Activated CD8-positive, alpha-beta memory T cell treated with anti-CD3 and anti-CD28 coated beads, Interleukin-2, amount 50 U/mL, for 1 hour (primary cell): ENCODE measurements at regions not wholly inside any gene's neighbourhood (a gene's known extent, or its start where the extent isn't known, plus 50 kb on each side); places are given as distances from the start of the nearest gene placed in this dataset.

Source experiments
- DNase-seq: peaks from one replicate; pipeline ENCODE4 v3.0.0-alpha.2; 2020; ENCODE audit errors: extremely low read depth

DNA sequence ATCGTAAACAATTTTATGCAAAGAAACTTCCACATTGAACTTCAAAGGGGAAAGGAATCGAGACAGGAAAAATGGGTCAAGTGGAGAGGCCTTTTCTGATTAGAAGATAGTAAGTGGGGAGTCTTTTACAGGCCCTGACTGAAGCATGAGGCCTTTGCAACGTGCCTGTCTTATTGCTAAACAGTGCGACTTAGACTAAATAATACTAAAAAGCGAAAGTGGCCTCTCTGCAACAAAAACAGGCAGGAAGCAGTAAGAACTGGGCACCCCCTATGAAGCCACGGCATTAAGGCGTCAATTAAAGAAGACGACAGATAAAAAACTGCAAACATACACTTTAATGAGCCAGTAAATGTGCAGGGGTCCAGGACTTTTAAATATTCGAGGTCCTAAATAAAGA lies 283.4 kb upstream of the GRIP1 start:
- no peak for DNase-seq

DNA sequence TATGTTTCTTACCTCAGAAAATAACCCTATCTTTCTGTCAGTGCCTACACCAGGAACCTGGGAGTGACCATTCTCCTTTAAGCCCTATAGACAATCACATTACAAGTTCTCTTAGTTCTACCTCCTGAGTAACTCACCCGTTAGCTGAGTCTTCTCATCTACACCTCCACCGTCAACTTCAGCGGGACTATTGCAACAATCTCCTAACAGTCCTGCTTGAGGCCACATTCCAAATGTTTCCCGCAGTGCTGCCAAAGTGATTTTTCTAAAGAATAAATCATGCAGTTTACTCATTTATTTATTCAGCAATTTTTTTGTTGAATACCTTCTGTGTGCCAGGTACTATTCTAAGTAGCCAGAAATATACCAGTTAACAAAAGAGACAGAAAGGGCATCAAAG lies 285.0 kb upstream of the GRIP1 start:
- no peak for DNase-seq

DNA sequence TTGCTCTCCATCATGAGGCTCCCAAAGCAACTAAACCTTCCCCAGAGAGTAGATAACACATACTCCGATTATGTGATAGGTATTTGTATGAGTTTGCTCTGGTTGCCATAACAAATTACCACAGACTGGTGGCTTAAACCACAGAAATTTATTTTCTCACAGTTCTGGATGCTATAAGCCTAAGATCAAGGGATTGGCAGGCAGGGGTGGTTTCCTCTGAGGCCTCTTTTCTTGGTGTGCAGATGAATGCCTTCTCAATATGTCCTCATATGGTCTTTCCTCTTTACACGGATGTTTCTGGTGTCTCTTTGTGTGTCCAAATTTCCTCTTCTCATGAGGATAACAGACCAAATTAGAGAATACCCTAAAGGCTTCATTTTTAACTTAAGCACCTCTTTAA lies 285.8 kb upstream of the GRIP1 start:
- DNase-seq = peak; percentile 43

DNA sequence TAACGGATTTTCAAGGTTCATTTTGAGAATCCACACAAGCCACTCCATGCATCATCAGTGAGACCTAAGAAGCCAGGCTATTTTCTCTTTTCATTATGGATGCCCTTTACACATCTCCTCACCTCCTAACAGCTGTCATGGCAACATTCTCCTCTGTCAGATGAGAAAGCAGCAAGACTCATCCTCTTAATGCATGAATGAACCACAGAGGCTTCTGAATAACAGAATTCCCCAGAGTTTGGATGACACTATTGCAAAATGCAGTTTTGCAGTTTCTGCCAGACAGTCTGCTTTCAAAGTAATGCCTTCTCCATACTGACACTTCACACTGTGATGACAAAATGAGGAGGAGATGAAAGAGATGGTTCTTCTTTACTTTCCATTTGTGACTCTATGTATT lies 286.7 kb upstream of the GRIP1 start:
- DNase-seq = no peak

- DNase-seq = no peak
Measured at GRCh38 chr12:66971816-66972215, 292.9 kb upstream of the GRIP1 start.

DNA sequence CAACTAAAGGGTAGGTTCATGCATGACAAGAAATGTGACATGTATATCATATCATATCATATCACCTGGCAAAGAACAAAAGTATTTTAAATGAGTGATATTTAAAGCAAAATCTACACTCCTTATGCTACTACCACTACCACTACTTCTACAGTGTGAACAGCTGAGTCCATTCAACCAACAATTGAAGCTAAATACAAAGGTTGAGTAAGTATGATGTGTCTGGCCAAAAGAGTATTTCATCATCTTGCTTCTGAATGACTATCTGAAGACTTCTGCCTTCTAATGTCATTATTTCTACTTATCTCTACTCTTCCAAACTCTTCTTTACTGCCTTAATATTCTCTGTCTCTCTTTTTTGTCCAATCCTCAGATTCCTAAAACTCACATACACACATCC lies 292.6 kb upstream of the CAND1 start:
- DNase-seq = no peak

GRCh38 chr12:66978802-66979201 lies 290.4 kb upstream of the CAND1 start:
- DNase-seq = no peak

DNA sequence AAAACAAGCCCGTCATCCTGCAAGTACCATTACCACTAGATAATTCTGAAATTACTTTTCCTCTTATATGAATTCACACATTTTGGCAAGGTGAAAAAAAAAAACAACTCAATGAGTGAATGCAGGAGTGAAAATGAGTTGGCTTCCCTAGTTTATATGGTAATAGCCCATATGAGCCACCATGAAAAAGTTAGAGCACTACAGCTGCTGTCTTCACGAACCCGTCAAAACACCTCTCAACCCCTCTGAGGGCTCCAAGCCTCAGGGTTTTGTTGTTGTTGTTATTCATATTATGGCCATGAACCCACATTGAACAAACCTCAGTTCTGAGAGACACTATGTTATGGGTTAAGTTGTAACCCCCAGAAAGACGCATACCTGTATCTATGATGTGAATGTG lies 289.9 kb upstream of the CAND1 start:
- DNase-seq = no peak

DNA sequence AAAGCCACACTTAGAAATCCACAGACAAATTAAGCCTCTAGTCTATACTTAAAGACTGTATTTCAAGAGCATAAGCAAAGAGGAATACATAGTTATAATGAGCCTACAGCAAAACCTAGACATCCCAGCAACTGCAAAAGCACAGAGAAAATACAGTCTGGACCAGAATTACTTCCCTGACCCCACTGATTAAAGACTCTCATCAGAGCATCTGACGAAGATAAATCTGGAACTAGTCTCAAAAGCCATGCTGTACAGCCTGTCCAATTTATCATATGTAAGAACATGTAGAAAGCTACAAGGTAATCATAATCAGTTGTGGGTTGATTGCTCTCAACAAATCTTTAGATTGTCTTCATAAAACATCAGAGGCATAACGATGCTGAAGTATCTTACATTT lies 285.1 kb upstream of the CAND1 start:
- no peak for DNase-seq

DNA sequence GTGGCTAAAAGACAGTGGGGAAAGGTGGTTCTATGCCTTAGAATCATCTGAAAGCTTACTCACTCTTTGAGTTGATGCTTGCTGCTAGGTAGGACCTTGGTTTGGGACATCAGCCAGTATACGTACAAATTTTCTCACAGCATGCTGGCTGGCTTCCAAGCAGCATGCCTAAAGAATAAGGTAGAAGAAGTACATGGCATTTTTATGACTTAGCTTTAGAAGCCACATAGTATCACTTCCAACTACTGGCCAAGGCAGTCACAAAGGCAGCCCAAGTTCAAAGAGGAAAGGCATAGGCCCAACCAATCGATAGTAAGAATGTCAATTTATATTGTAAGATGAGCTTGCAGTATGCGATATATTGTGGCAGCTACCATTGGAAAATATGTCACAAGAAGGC lies 284.2 kb upstream of the CAND1 start:
- no peak for DNase-seq

- DNase-seq = no peak
Measured at GRCh38 chr12:66999141-66999540, 270.0 kb upstream of the CAND1 start.

DNA sequence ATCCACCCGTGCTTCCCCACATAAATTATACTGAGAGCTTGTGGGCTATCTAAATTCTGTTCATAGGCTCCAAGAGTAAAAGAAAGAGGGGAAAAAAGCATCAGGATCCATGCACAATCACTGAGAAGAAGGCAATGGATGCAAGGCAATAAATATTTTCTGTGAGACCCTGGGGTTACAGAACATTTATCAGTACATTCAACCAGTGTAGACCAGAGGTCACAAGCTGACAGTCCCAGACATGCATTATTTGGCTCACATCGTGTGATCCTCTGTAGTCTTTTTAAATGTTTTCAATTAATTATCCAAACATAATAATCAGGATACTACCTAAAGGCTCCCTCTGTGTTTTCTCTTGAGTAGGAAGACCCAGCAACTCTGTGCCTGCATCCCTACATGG lies 267.9 kb upstream of the CAND1 start:
- DNase-seq = no peak

DNA sequence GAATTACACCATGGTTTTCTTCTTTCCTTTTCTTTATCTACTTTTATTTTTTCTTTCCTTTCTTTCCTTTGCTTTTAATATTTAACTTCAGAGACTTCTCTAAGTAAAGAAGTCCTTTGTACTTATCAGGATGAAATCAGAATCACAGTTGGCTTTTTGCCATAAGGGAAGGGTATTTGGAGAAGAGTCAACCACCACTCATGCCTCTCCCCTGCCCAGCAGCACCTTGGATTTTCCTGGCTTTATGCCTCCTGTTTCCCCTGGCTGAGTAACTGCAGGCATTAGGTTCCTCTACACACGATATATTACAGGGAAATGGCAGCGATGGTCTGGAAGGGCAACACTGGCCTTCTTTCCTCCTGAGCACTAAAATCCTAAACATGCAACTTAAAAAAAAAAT lies 266.4 kb upstream of the CAND1 start:
- no peak for DNase-seq

- DNase-seq = no peak
Measured at GRCh38 chr12:67006610-67007009, 262.5 kb upstream of the CAND1 start.

GRCh38 chr12:67014642-67015041 lies 254.5 kb upstream of the CAND1 start:
- no peak for DNase-seq

DNA sequence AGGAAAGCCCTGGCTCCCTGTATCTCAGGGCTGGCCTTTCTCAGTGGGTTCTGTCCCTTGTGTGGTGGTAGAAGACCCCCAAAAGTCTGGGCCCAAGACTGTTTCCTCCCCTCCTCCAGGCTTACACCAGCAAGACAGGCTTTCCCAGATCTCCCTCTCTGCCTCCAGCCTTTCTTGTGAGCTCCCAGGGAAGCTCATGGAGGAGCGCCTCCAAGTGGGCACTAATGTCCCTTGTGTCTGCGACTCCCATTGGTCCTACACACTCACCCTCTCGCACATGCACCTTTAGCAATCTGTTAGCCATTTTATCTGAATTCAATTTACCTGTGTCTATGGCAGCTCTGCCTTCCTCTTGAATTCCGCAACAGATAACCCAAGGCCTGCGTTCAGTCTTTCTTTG lies 251.1 kb upstream of the CAND1 start:
- DNase-seq = no peak

GRCh38 chr12:67019070-67019469 lies 250.1 kb upstream of the CAND1 start:
- DNase-seq = no peak

DNA sequence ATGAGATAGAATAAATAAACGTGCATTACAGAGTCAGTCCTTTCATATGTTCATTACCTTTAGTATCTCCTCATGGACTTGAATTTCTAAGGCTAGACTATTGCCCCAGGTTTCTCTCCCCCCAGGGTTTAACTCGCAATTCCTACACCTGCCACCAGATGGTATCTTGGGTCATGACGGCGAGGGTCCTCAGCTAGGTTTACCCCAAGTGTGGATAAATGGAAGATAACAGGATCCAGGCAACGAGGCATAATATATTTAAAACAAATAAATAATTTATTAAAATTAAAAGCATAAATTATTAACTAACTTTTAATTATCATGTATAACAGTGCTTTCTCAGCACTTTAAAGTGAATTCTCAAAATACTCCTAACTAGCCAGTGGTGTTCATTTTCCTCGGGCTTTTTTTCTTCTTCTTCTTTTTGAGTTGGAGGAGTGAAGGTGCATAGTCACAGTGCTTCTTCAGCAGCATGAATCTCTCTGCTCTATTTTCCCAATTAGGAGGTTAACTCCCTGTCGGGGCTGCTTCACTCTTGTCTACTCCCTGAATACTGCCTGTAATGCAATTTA lies 243.5 kb upstream of the CAND1 start:
- no peak for DNase-seq

DNA sequence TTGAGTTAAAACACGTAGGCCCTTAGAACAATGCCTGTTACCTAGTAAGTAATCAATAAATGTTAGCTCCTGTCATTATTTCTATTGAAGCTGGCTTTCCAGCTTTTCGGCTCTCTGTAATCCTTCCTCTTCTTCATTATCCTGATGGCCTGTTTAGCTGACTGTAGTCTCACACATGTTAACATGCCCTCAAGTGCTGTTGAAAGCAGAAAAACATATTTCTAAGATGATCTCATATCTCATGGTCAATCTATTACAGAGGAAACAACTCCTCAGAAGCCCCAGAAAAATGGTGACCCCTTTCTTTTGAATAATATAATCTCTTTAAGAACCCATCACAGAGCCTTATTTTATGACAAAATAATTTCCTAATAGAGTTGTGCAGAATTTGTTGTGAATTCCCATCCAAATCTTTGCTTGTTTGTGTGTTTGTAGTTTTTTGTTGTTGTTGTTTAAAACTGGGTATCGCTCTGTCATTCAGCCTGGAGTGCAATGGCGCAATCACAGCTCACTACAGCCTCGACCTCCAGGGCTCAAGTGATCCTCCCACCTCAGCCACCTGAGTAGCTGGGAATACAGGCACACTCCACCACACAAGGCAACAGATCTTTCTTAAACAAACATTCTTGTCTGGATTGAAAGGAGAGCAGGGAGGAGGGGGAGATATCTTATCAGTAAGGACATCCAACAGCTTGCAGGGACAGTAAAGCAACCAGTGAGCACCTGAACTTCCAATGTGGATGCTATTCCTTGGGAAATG lies 242.5 kb upstream of the CAND1 start:
- DNase-seq = no peak

DNA sequence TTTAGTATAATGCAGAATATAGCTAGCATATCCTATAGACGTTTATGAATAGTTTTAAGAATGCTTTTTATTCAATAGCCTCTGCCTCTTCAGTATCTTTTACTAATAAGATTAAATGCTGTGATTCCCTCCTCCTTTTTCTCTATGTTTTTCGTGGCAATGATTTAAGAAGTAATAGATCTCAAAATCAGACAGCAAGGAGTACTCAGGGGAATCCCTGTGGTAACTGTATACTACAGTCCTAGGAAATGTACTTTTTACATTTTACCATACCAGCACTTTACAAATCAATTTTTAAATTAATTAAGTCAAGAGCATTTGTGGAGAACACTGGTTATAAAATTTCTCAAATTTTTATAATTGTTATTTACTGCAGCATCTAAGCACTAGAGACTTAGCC lies 240.6 kb upstream of the CAND1 start:
- no peak for DNase-seq

GRCh38 chr12:67034110-67034879 lies 234.9 kb upstream of the CAND1 start:
- DNase-seq = no peak

DNA sequence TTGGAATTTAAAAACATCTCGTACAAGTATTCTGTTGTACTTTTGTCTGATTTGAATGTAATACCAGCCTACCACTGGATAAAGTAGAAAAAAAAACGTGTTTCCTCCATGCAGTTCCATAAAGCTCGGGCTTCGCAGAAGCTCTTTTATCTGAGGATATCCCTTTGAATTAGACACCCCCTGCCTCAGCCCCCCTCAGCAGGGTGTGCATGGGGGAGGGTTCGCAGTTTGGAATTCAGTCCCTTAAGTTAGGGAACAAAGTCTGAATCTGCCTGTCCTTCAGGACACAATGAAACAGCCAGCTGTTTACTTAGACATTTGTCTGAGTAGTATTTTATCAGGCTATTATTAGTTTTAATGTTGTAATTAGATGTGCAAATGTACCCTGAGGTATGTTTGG lies 234.0 kb upstream of the CAND1 start:
- DNase-seq = no peak

DNA sequence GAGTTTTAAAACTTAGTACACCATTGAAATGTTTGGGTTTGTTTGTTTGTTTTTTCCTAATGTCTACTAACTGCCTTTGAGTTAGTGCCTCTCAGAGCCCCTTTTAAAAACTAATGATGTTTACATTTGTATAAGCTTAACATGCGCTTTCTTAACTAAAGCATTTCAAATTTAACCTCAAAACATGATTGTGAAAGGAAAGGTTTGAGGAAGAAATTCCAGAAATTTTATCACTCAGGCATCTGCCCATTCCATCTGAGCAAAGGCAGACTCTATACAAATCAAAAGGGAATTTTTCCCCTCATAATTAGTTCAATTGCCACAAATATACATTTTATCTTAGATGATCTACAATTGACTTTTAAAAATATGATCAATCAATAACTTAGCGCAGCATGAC lies 230.7 kb upstream of the CAND1 start:
- DNase-seq = no peak
